H9 (cell line): ENCODE measurements at regions not wholly inside any gene's neighbourhood (a gene's known extent, or its start where the extent isn't known, plus 50 kb on each side); places are given as distances from the start of the nearest gene placed in this dataset.

Experiments used
- DNase-seq: peaks from one replicate; pipeline ENCODE4 v3.0.0-alpha.2; 2017
- H2AFZ ChIP-seq: one replicate; pipeline ENCODE4 v1.6.1; 2013; ENCODE audit warnings: mild to moderate bottlenecking, low read length, control low read depth, moderate library complexity
- H2AK5ac ChIP-seq: 2 replicates; pipeline ENCODE4 v1.6.1; 2013; ENCODE audit warnings: low read length, control low read depth, mixed read lengths; ENCODE audit not compliant: insufficient read length
- H2BK120ac ChIP-seq: one replicate; pipeline ENCODE4 v1.6.1; 2013; ENCODE audit warnings: low read depth, mild to moderate bottlenecking, low read length, control low read depth, inconsistent platforms; ENCODE audit not compliant: poor library complexity, severe bottlenecking
- H2BK12ac ChIP-seq: 2 replicates; pipeline ENCODE4 v1.6.1; 2013; ENCODE audit warnings: low read length, control low read depth, mixed read lengths, low read depth; ENCODE audit not compliant: insufficient read length
- H2BK15ac ChIP-seq: 2 replicates; pipeline ENCODE4 v1.6.1; 2013; ENCODE audit warnings: low read depth, low read length, control low read depth
- H2BK20ac ChIP-seq: one replicate; pipeline ENCODE4 v1.6.1; 2013; ENCODE audit warnings: low read depth, mild to moderate bottlenecking, low read length, control low read depth, inconsistent platforms; ENCODE audit not compliant: poor library complexity, severe bottlenecking
- H2BK5ac ChIP-seq: 2 replicates; pipeline ENCODE4 v1.6.1; 2013; ENCODE audit warnings: low read length, control low read depth, mixed read lengths; ENCODE audit not compliant: insufficient read length
- H3K14ac ChIP-seq: 2 replicates; pipeline ENCODE4 v1.6.1; 2013; ENCODE audit warnings: low read length, control low read depth; ENCODE audit not compliant: insufficient read depth
- H3K18ac ChIP-seq: 2 replicates; pipeline ENCODE4 v1.6.1; 2013; ENCODE audit warnings: low read depth, mild to moderate bottlenecking, mixed read lengths, low read length, control low read depth; ENCODE audit not compliant: insufficient read length
- H3K23ac ChIP-seq: 2 replicates; pipeline ENCODE4 v1.6.1; 2013; ENCODE audit warnings: low read length, control low read depth, mixed read lengths, low read depth; ENCODE audit not compliant: insufficient read length
- H3K23me2 ChIP-seq: 2 replicates; pipeline ENCODE4 v1.6.1; 2013; ENCODE audit warnings: low read depth, mild to moderate bottlenecking, mixed read lengths, low read length, control low read depth; ENCODE audit not compliant: insufficient read length, poor library complexity, severe bottlenecking
- H3K27ac ChIP-seq: 2 replicates; pipeline ENCODE4 v1.5.1; 2013; ENCODE audit warnings: low read length, control low read depth, mixed read lengths, low read depth; ENCODE audit not compliant: insufficient read length
- H3K27me3 ChIP-seq: 2 replicates; pipeline ENCODE4 v1.6.1; 2013; ENCODE audit warnings: low read length, control low read depth, inconsistent platforms; ENCODE audit not compliant: insufficient read depth
- H3K4ac ChIP-seq: 2 replicates; pipeline ENCODE4 v1.6.1; 2013; ENCODE audit warnings: low read depth, mild to moderate bottlenecking, control low read depth, inconsistent platforms, low read length, moderate library complexity
- H3K4me1 ChIP-seq: 2 replicates; pipeline ENCODE4 v1.6.1; 2013; ENCODE audit warnings: low read length, control low read depth, inconsistent platforms; ENCODE audit not compliant: insufficient read depth
- H3K4me2 ChIP-seq: 2 replicates; pipeline ENCODE4 v1.6.1; 2013; ENCODE audit warnings: low read length, control low read depth, mixed read lengths; ENCODE audit not compliant: insufficient read length, insufficient read depth
- H3K56ac ChIP-seq: 2 replicates; pipeline ENCODE4 v1.6.1; 2013; ENCODE audit warnings: low read depth, mild to moderate bottlenecking, mixed read lengths, low read length, control low read depth; ENCODE audit not compliant: insufficient read length
- H3K79me1 ChIP-seq: 2 replicates; pipeline ENCODE4 v1.6.1; 2013; ENCODE audit warnings: low read depth, mild to moderate bottlenecking, moderate library complexity, low read length, control low read depth, inconsistent platforms; ENCODE audit not compliant: insufficient read depth, poor library complexity, severe bottlenecking
- H3K79me2 ChIP-seq: 2 replicates; pipeline ENCODE4 v1.6.1; 2013; ENCODE audit warnings: low read length, control low read depth, inconsistent platforms; ENCODE audit not compliant: insufficient read depth
- H3K9ac ChIP-seq: 2 replicates; pipeline ENCODE4 v1.6.1; 2013; ENCODE audit warnings: low read length, control low read depth, mixed read lengths; ENCODE audit not compliant: insufficient read length; ENCODE audit errors: extremely low read depth
- H3K9me3 ChIP-seq: one replicate; pipeline ENCODE4 v1.6.1; 2013; ENCODE audit warnings: low read depth, low read length, inconsistent platforms; ENCODE audit not compliant: control insufficient read depth
- H3T11ph ChIP-seq: one replicate; pipeline ENCODE4 v1.6.1; 2013; ENCODE audit warnings: mild to moderate bottlenecking, low read length, control low read depth, inconsistent platforms
- H4K20me1 ChIP-seq: one replicate; pipeline ENCODE4 v1.6.1; 2013; ENCODE audit not compliant: control insufficient read depth, insufficient read length, insufficient read depth
- H4K5ac ChIP-seq: 2 replicates; pipeline ENCODE4 v1.6.1; 2013; ENCODE audit warnings: low read depth, mild to moderate bottlenecking, mixed read lengths, low read length, control low read depth; ENCODE audit not compliant: insufficient read length
- H4K8ac ChIP-seq: replicated peaks from 2 replicates; pipeline ENCODE4 v1.6.1; 2013; ENCODE audit warnings: low read length, control low read depth, mixed read lengths, low read depth; ENCODE audit not compliant: insufficient read length
- H4K91ac ChIP-seq: 2 replicates; pipeline ENCODE4 v1.6.1; 2013; ENCODE audit warnings: low read depth, mild to moderate bottlenecking, moderate library complexity, mixed read lengths, low read length, control low read depth; ENCODE audit not compliant: insufficient read length
- H3K27ac Mint-ChIP-seq, 3 experiments: 2 replicates in 2 of 3; 3 replicates in 1 of 3; pipeline ENCODE4 v1.8.0; 2020 to 2021; ENCODE audit warnings: mixed read lengths in 3 of 3, mild to moderate bottlenecking in 1 of 3, moderate library complexity in 1 of 3
- H3K27me3 Mint-ChIP-seq: 2 replicates; pipeline ENCODE4 v1.8.0; 2021; ENCODE audit warnings: low read depth, mild to moderate bottlenecking, moderate library complexity, mixed read lengths
- H3K36me3 Mint-ChIP-seq, 3 experiments: 2 replicates in 2 of 3; 3 replicates in 1 of 3; pipeline ENCODE4 v1.8.0; 2020 to 2021; ENCODE audit warnings: low read depth in 3 of 3, mixed read lengths in 3 of 3; ENCODE audit not compliant: insufficient read depth in 1 of 3
- H3K4me1 Mint-ChIP-seq, 2 experiments: 2 replicates each; pipeline ENCODE4 v1.8.0; 2020; ENCODE audit warnings: mixed read lengths in 2 of 2
- H3K4me3 Mint-ChIP-seq, 2 experiments: 2 replicates in 1 of 2; 3 replicates in 1 of 2; pipeline ENCODE4 v1.8.0; 2020 to 2021; ENCODE audit warnings: mild to moderate bottlenecking in 2 of 2, mixed read lengths in 2 of 2, moderate library complexity in 1 of 2
- H3K9me3 Mint-ChIP-seq, 2 experiments: 2 replicates in 1 of 2; 3 replicates in 1 of 2; pipeline ENCODE4 v1.8.0; 2020; ENCODE audit warnings: mild to moderate bottlenecking in 2 of 2, mixed read lengths in 2 of 2, moderate library complexity in 1 of 2
- WGBS: extraction: QIAGEN DNeasy Blood & Tissue Kit; methylation state at CpG from one replicate; pipeline ENCODE4 v1.1.7; 2013; ENCODE audit warnings: missing lambda C conversion rate, low lambda C conversion rate, mixed read lengths; ENCODE audit not compliant: insufficient read length; ENCODE audit errors: extremely low coverage; 5-methylcytosine and 5-hydroxymethylcytosine counted together
- TF ChIP-seq, protein P1 (sequence below): fragments of 200-600 bp; sonication (generic); conservative IDR thresholded peaks from 3 replicates; pipeline ENCODE4 v1.8.0; 2021; ENCODE audit warnings: antibody characterized with exemption, mild to moderate bottlenecking

DNA sequence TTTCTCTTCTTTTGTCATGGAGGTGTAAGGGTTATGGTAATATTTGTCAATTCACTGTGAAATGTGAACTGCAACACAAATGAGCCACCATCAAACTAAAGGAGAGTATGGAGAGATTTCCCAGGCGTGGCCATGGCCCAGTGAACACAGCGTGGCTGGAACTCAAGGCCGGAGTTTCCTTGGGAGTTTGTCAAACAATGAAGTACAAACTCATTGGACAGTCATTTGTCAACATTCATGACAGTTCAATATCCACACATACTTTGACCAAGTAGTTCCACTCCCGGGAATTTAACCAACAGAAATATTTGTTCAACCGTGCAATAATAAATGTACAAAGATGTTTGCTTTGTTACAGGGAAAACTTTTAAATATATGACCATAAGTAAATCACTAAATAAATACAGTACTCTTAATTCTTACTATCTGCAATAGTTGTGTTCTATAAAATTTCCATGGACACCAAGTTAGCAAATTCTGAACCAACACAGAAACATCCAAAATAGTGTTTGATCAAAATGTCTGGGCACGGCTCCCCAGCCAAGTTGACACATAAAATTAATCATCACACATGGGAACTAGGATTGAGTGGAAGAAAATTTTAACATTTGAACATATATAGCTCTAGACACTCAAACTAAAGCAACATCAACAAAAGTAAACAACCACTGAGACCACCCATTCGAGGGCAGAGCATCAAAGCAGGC is 87.1 kb downstream of the DIRAS2 start:
- TF ChIP-seq, protein P1, sequence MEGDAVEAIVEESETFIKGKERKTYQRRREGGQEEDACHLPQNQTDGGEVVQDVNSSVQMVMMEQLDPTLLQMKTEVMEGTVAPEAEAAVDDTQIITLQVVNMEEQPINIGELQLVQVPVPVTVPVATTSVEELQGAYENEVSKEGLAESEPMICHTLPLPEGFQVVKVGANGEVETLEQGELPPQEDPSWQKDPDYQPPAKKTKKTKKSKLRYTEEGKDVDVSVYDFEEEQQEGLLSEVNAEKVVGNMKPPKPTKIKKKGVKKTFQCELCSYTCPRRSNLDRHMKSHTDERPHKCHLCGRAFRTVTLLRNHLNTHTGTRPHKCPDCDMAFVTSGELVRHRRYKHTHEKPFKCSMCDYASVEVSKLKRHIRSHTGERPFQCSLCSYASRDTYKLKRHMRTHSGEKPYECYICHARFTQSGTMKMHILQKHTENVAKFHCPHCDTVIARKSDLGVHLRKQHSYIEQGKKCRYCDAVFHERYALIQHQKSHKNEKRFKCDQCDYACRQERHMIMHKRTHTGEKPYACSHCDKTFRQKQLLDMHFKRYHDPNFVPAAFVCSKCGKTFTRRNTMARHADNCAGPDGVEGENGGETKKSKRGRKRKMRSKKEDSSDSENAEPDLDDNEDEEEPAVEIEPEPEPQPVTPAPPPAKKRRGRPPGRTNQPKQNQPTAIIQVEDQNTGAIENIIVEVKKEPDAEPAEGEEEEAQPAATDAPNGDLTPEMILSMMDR, result no peak
- Histone ChIP-seq H2BK12ac (no peak overlapping the region), H3K79me1 (no peaks in the 10 kb centered on the region), H4K91ac (no peak overlapping the region), H3K23ac (no peak overlapping the region), H3K4me2 (no peak overlapping the region), H3K14ac (no peak overlapping the region), H3T11ph (no peak overlapping the region), H3K56ac (no peak overlapping the region), H3K27me3 (no peaks in the 10 kb centered on the region), H4K8ac (no peak overlapping the region), H3K9me3 (no peaks in the 10 kb centered on the region), H2BK20ac (no peak overlapping the region), H3K4me1 (no peaks in the 10 kb centered on the region), H3K4ac (no peak overlapping the region), H2BK120ac (no peak overlapping the region), H3K27ac (no peak overlapping the region), H2BK5ac (no peak overlapping the region), H3K23me2 (no peaks in the 10 kb centered on the region), H2AFZ (no peak overlapping the region), H3K18ac (no peak overlapping the region), H3K9ac (no peak overlapping the region), H3K79me2 (no peaks in the 10 kb centered on the region), H2AK5ac (no peak overlapping the region), H4K20me1 (no peaks in the 10 kb centered on the region), H4K5ac (no peak overlapping the region), H2BK15ac (no peak overlapping the region)
- Mint-ChIP-seq H3K4me3 (no peak overlapping the region), H3K36me3 (no peaks in the 10 kb centered on the region; a peak in 1 of 7 replicates), H3K27ac (no peak overlapping the region), H3K4me1 (no peaks in the 10 kb centered on the region), H3K27me3 (no peaks in the 10 kb centered on the region), H3K9me3 (no peaks in the 10 kb centered on the region)
- no CpG with 5 or more reads among the region's 7 CpGs for WGBS
- no peak for DNase-seq
